ENCODE measurements at regions not wholly inside any gene's neighbourhood (a gene's known extent, or its start where the extent isn't known, plus 50 kb on each side); places are given as distances from the start of the nearest gene placed in this dataset.

- no peak for DNase-seq (ENCODE audit: low read depth)
- no peak overlapping the region for H3K4me3 ChIP-seq (ENCODE audit: low read depth, low read length)
- no peak for TF ChIP-seq CTCF (IDR thresholded peaks at IDR 0.05; ENCODE audit: low read depth, low read length, missing control alignments)
These were observed 491.8 kb upstream of the FAT1 start for GRCh38 chr4:187215438-187215837.

- TF ChIP-seq CTCF (IDR thresholded peaks at IDR 0.05; ENCODE audit: low read depth, low read length, missing control alignments): no peak
- H3K4me3 ChIP-seq (ENCODE audit: low read depth, low read length): no peak overlapping the region
- DNase-seq (ENCODE audit: low read depth): no peak
These were observed 495.1 kb upstream of the FAT1 start for GRCh38 chr4:187218705-187219245.

DNA sequence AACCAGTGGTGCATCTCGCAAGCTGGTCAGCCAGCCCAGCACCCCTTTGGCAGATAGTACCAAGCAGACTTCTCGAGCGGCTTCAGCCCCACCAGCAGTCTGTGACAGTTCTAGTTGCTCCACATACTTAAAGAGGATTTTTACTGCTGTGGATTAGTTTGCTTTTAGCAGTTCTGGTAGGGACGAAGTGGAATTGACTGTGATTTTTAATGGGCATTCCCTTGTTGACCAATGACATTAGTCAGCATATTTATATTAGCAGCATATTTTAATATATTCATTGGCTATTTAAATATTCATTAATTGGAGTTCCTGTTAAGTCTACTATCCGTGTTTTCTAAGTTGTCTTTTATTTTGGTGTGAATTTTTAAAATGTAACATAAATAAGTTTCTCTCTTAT lies 500.9 kb upstream of the FAT1 start:
- no peak for TF ChIP-seq CTCF (IDR thresholded peaks at IDR 0.05; ENCODE audit: low read depth, low read length, missing control alignments)
- DNase-seq (ENCODE audit: low read depth): no peak
- H3K4me3 ChIP-seq (ENCODE audit: low read depth, low read length): no peak overlapping the region

DNA sequence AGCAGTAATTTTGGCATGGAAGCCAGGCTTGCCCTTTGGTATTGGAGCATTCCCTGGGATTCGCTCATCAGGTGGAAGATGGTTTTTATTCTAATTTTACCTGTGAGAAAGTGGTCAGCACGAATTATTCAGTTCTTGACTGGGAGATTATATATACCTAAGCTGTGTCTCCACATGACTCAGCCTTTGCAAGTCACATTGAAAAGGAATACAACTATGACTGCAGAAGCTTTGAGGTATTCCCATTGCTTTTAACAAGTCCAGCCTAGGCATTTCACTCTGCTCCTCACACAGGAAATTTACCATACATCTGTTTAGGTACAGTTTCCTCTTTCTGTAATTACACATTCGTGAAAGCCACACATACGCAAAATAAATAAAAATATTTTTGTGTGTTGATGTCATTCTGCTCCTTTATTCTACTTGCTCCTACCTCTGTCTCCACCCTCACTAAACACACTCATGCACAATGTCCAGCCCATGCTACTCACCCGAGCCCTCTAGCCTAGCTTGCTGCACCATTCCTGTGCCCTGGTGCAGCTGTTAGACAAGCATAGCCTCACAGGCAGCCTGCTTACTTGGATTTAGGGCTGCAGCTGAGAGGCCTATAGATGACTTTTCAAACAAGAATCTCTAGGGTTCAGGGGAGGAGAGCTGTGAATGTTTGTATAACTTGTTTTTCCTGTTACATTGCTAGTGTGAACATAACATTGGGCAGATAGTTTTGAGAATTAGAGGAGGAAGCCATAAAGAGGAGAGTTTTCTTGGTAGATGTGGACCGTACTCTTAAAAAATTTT lies 504.4 kb upstream of the FAT1 start:
- no peak overlapping the region for H3K4me3 ChIP-seq (ENCODE audit: low read depth, low read length)
- no peak for DNase-seq (ENCODE audit: low read depth)
- TF ChIP-seq CTCF (IDR thresholded peaks at IDR 0.05; ENCODE audit: low read depth, low read length, missing control alignments): no peak

DNA sequence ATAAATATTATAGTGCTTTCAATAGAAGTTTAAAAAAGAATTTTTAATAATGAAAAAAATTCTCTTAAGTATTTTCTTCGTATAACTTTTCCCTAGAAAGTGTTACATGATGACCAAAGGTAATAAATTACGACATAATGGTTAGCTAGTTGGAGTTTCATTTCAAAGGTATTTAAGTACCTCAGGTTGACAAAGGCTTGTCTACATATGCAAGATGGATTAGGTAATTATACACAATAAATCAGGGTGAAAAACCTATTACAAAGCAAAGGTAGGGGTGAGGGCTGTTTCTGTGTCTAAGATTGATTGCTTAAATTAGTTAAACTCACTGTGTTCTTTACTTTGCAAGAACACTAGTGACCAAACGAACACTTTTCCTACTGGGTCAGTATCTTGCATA lies 508.5 kb upstream of the FAT1 start:
- no peak for TF ChIP-seq CTCF (IDR thresholded peaks at IDR 0.05; ENCODE audit: low read depth, low read length, missing control alignments)
- H3K4me3 ChIP-seq (ENCODE audit: low read depth, low read length): no peak overlapping the region
- no peak for DNase-seq (ENCODE audit: low read depth)

DNA sequence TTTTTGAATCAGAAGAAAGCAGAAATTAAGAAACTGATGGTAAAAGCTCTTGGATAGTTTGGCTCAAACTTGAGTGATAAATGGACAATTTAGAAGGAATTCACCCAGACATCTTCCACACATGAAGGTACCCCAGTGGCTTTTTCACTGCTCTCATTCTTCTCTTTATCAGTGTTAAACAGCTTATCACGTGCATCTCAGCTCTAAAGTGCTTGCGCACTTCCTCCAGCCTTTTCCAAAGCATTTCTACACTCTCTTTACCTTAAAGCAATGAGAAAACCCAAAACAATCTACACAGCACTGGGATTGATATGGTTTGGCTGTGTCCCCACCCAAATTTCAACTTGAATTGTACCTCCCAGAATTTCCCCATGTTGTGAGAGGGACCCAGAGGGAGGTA lies 509.1 kb upstream of the FAT1 start:
- no peak for DNase-seq (ENCODE audit: low read depth)
- TF ChIP-seq CTCF (IDR thresholded peaks at IDR 0.05; ENCODE audit: low read depth, low read length, missing control alignments): no peak
- H3K4me3 ChIP-seq (ENCODE audit: low read depth, low read length): no peak overlapping the region
